ES-I3 (cell line): ENCODE measurements at regions not wholly inside any gene's neighbourhood (a gene's known extent, or its start where the extent isn't known, plus 50 kb on each side); places are given as distances from the start of the nearest gene placed in this dataset.
"Not testable (repeated sequence)": the region's sequence is repeated elsewhere in the genome, so short reads cannot be mapped to it uniquely, and the experiment has no call there.

ENCODE experiments used
- H3K36me3 ChIP-seq: 2 replicates; pipeline ENCODE4 v1.6.1; 2013; ENCODE audit warnings: mild to moderate bottlenecking, low read length, control low read depth, moderate library complexity; ENCODE audit not compliant: insufficient read depth
- H3K4me1 ChIP-seq: 2 replicates; pipeline ENCODE4 v1.6.1; 2013; ENCODE audit warnings: mild to moderate bottlenecking, control low read depth, low read length; ENCODE audit not compliant: insufficient read depth
- H3K9ac ChIP-seq: 2 replicates; pipeline ENCODE4 v1.6.1; 2013; ENCODE audit warnings: low read depth, mild to moderate bottlenecking, low read length, moderate library complexity
- H3K9me3 ChIP-seq: 2 replicates; pipeline ENCODE4 v1.6.1; 2013; ENCODE audit warnings: mild to moderate bottlenecking, low read length, moderate library complexity; ENCODE audit not compliant: control insufficient read depth, insufficient read depth

- Histone ChIP-seq H3K4me1 (peaks cover 7% of the 10 kb centered on the region), H3K9me3 (peaks cover 5% of the 10 kb centered on the region; the same call in 1 of the 2 replicates), H3K9ac (no peak overlapping the region), H3K36me3 (no peaks in the 10 kb centered on the region)
These were observed 114.9 kb upstream of the CDH5 start for GRCh38 chr16:66251476-66252160.

GRCh38 chr16:66250686-66251431 lies 115.6 kb upstream of the CDH5 start:
- H3K9ac ChIP-seq: no peak overlapping the region
- no peaks in the 10 kb centered on the region for H3K36me3 ChIP-seq
- H3K4me1 ChIP-seq: peaks cover 7% of the 10 kb centered on the region
- peaks cover 5% of the 10 kb centered on the region; the same call in 1 of the 2 replicates for H3K9me3 ChIP-seq

DNA sequence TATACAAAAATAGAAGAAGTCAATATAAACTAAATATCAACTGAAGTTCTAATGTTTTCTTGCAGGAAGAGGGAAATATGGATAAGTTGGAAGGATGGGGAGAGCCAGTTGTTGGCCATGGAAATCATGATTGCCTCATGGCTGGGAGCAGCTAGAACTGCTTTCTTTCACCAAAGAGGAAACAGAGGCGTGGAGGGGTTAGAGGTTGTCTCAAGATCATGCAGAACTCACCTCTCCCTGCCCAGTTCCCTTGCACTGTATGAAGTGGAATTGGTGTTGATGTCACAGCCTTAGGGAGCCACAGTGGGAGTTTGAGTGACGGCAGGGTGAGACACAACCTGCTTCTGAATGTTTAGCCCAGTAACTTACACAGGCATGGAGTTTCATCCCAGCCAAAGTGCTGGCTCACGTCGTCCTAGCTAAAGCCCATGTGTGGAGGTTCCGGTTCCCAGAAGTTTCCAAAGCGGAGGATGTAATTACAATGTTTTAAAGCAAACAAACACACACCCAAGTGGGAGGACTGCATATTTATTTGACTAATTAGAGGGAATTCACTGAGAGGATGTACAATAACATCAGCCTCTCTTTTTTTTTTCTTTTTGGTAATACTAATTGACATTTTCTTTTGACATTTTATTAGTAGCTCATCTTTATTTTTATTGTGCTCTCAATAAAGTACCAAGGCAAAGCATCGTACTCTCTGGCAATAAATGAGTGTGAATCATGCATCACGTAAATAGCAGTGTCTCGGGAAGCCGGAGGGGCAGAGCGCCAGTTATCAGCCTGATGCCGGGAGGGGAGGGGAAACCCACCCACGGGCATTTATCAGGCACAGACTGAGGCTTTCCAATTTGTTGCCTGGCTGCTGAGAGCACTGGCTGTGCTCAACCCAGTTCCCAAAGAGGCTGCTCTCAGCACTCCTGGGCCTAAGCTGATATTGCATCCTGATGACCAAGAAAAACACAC lies 118.7 kb upstream of the CDH5 start:
- Histone ChIP-seq H3K9me3 (no peaks in the 10 kb centered on the region), H3K4me1 (peaks cover 7% of the 10 kb centered on the region), H3K36me3 (no peaks in the 10 kb centered on the region), H3K9ac (no peak overlapping the region)

- no peaks in the 10 kb centered on the region for H3K9me3 ChIP-seq
- peaks cover 4% of the 10 kb centered on the region for H3K4me1 ChIP-seq
- no peak overlapping the region for H3K9ac ChIP-seq
- no peaks in the 10 kb centered on the region for H3K36me3 ChIP-seq
These were observed 120.6 kb upstream of the CDH5 start for GRCh38 chr16:66245868-66246267.

- Histone ChIP-seq H3K9ac (no peak overlapping the region), H3K9me3 (no peaks in the 10 kb centered on the region), H3K36me3 (no peaks in the 10 kb centered on the region), H3K4me1 (no peaks in the 10 kb centered on the region)
These were observed 121.4 kb upstream of the CDH5 start for GRCh38 chr16:66245072-66245471.

DNA sequence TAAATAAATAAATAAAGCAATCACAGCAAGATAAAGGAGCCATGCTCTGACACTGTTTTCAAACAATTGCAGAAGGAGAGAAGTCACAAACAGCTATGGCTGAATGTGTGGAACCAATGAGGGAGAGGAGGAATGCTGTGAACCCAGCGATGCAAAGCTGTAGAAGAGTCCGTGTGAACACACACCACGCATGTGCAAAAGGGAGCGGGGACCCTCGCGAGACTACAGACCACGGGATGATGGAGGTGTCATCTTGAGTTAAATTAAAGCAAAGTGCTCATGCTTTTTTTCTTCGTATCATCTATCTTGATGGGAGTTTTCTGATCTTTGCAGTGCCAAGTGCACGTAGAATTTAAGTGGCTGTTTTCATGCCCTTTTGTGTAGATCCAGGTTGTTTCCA lies 123.8 kb upstream of the CDH5 start:
- Histone ChIP-seq H3K4me1 (no peaks in the 10 kb centered on the region), H3K9me3 (peaks cover 3% of the 10 kb centered on the region; the same call in 1 of the 2 replicates), H3K9ac (no peak overlapping the region), H3K36me3 (no peaks in the 10 kb centered on the region)

GRCh38 chr16:66242206-66242605 lies 124.3 kb upstream of the CDH5 start:
- H3K9ac ChIP-seq, H3K36me3 ChIP-seq, H3K4me1 ChIP-seq, H3K9me3 ChIP-seq: not testable (repeated sequence)

- Histone ChIP-seq H3K36me3 (no peaks in the 10 kb centered on the region), H3K9me3 (peaks cover 3% of the 10 kb centered on the region; the same call in 1 of the 2 replicates), H3K4me1 (no peaks in the 10 kb centered on the region), H3K9ac (no peak overlapping the region)
These were observed 125.7 kb upstream of the CDH5 start for GRCh38 chr16:66240631-66241395.

DNA sequence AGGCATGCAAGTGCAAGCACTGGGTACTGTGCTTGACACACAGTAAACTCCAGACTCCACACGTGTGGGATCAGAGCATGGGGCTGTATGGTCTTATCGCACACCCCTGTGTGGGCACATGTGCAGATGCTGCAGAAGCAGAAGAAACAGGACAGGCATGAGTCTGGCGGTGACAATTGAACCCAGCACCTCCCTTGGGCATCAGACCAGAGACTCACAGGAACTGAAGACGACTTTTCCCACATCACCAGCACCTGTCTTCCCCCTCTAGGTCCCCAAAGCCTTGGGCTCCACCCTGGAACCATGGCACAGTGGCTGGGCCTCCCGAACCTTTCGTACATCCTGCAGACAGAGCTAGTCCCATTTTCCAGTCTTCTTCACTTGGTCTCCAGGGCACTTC lies 126.4 kb upstream of the CDH5 start:
- Histone ChIP-seq H3K36me3 (no peaks in the 10 kb centered on the region), H3K9ac (no peak overlapping the region), H3K4me1 (no peaks in the 10 kb centered on the region), H3K9me3 (peaks cover 3% of the 10 kb centered on the region; the same call in 1 of the 2 replicates)

GRCh38 chr16:66238696-66239095 lies 127.8 kb upstream of the CDH5 start:
- Histone ChIP-seq H3K9me3 (peaks cover 3% of the 10 kb centered on the region; the same call in 1 of the 2 replicates), H3K4me1 (no peaks in the 10 kb centered on the region), H3K36me3 (no peaks in the 10 kb centered on the region), H3K9ac (no peak overlapping the region)

DNA sequence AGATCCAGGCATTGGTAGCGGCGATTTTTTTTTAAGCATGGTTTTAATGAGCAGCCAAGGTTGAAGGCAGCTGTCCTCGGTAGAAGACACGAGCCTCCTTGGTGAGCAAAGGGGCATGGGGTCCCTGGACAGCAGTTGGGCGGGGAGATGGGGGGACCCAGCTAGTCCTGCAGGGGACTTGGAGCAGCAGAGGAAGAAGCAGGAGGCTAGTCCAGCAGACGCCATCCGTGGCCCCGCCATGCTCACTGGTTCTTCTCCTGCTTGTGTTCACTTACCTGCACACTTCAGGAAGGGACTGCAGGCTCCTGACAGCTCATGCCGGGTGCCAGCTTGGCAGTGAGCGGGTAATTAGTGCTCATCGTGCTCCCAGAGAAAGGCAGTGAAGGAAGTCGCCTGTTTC lies 130.2 kb upstream of the CDH5 start:
- H3K9me3 ChIP-seq: peaks cover 3% of the 10 kb centered on the region; the same call in 1 of the 2 replicates
- H3K36me3 ChIP-seq: no peaks in the 10 kb centered on the region
- H3K9ac ChIP-seq: no peak overlapping the region
- no peaks in the 10 kb centered on the region for H3K4me1 ChIP-seq

- H3K9ac ChIP-seq: no peak overlapping the region
- no peaks in the 10 kb centered on the region for H3K9me3 ChIP-seq
- no peaks in the 10 kb centered on the region for H3K36me3 ChIP-seq
- no peaks in the 10 kb centered on the region for H3K4me1 ChIP-seq
These were observed 134.9 kb upstream of the CDH5 start for GRCh38 chr16:66231452-66232160.

DNA sequence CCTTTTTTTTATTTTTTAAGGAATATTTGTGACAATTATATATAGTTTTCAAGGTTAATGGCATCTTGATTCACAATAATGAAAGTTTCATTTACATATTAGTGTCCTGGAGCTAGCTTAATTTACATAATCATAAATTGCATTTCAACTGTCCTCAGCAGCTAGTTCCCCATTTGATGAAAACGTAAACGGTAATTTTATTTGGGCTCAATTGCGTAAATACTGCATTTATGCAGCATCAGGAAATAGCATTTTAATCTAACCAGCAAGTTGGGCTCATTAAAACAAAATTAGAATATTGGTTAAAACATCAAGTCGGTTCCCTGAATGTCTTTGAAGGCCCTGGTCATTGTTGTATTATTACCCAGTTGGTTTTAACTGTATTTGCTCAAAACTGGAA lies 136.8 kb upstream of the CDH5 start:
- no peaks in the 10 kb centered on the region for H3K36me3 ChIP-seq
- H3K9ac ChIP-seq: no peak overlapping the region
- H3K9me3 ChIP-seq: no peaks in the 10 kb centered on the region
- no peaks in the 10 kb centered on the region for H3K4me1 ChIP-seq
